Activated gamma-delta T cell treated with Interleukin-2 at 50 U/mL for 16 hours (primary cell): ENCODE measurements at regions not wholly inside any gene's neighbourhood (a gene's known extent, or its start where the extent isn't known, plus 50 kb on each side); places are given as distances from the start of the nearest gene placed in this dataset.

Experiments used
- DNase-seq: peaks from one replicate; pipeline ENCODE4 v3.0.0-alpha.2; 2020

DNA sequence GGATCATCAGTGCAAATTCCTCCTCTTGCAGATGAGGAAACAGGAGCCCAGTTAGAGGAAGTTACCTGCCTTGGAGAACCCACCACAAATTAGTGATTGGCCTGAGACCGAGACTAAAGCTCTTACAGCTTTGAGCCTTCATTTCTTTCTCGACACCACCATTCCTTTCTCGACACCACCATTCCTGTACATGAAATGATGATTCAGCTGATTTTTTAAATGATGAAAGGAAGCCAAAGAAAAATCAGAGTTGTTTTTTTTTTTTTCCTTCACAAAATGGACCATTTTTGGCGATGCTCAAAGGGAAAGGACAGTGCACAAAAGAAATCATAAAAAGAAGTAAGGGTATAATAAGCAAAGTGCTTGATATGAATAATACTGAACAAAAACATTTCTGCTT lies 1080.2 kb upstream of the AUTS2 start:
- DNase-seq: no peak

GRCh38 chr7:68524126-68524525 lies 1074.1 kb upstream of the AUTS2 start:
- no peak for DNase-seq

GRCh38 chr7:68529221-68529620 lies 1069.1 kb upstream of the AUTS2 start:
- no peak for DNase-seq

GRCh38 chr7:68535266-68535665 lies 1063.0 kb upstream of the AUTS2 start:
- no peak for DNase-seq

- DNase-seq: no peak
Measured at GRCh38 chr7:68537051-68537773, 1061.1 kb upstream of the AUTS2 start.

DNA sequence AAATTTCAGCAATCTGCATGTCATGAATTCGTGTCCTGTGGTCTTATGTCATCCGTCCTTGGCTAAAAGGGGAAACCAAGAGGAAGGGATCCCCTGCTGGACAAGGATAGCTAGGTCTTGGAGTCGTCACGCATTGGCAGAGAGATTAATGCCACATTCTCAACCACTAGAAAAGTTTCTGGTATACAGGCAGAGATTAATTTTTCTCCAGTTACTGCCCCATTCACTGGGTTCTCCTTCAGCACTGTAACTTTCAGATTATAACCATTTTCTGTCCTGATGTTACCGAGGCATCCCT lies 1060.6 kb upstream of the AUTS2 start:
- DNase-seq: no peak

GRCh38 chr7:68542831-68543230 lies 1055.4 kb upstream of the AUTS2 start:
- no peak for DNase-seq

- no peak for DNase-seq
Measured at GRCh38 chr7:68544851-68545250, 1053.4 kb upstream of the AUTS2 start.

GRCh38 chr7:68547181-68547580 lies 1051.1 kb upstream of the AUTS2 start:
- no peak for DNase-seq

- DNase-seq: no peak
Measured at GRCh38 chr7:68547799-68548198, 1050.5 kb upstream of the AUTS2 start.

DNA sequence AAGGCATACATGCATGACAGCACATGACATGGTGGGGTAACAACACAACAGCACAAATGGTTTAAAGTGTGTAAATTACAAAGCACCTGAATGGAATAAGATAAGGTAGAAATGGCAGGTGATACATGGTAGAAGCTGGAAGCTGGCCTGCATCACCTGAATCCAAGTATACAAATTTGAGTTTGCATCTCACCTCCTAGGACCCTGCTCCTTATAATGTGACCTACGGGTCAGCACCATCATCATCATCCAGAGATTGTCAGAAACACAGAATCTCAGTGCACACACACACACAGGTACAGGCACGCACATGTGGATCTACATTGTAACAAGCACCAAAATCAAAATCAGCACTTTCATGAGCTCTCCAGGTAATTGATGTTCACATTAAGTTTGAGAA lies 1048.2 kb upstream of the AUTS2 start:
- DNase-seq: no peak

GRCh38 chr7:68550635-68551034 lies 1047.6 kb upstream of the AUTS2 start:
- no peak for DNase-seq

DNA sequence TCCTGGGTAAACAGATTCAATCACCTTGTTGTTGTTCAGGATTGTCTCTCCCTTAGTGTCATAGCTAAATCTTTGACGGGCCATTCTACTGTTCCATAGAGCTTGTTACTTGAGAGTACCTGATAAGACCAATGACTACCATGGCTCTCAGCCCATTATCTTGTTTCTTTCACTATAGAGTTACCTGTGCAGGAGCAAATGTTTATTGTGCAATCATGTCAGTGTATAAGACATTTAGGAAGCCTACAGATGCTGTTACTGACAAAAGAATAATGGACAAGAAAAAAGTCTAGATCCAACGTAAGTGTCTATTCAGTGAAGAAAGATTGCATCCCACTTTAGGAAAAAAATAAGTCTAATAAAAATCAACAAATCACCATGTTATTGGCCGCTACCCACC lies 1041.7 kb upstream of the AUTS2 start:
- no peak for DNase-seq

DNA sequence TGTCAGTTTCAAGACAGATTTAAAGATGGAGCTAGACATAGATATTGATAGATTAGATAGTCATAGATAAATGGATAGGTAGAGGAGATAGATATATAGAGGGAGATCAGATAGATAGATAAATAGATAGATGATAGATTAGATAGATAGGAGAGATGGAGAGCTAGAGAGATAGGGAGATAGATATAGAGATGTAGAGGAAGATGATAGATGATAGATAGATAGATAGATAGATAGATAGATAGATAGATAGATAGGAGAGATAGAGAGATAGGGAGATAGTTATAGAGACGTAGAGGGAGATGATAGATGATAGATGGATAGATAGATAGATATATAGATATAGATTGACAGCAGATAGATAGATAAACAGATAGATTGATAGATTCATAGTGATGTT lies 1038.8 kb upstream of the AUTS2 start:
- no peak for DNase-seq

DNA sequence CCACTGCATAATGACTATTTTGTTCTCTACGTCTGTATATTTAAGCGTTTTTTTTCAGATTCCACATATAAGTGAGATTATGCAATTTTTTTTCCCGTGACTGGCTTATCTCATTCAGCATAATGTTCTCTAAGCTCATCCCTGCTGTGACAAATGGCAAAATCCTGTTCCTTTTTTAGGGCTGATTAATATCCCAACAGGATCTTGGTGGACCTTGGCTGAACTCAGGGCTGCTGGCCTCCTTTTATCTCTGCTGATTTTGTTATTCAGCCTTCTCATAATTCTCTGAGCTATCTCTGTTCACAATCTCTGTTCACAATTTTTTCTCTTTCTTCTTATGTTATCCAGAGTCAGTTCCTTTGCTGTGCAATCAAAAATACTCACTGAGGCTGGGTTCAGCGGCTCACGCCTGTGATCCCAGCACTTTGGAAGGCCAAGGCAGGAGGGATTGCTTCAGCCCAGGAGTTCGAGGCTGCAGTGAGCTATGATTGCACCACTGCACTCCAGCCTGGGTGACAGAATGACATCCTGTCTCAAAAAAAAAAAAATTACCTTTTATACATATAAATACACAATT lies 1035.9 kb upstream of the AUTS2 start:
- DNase-seq: no peak

DNA sequence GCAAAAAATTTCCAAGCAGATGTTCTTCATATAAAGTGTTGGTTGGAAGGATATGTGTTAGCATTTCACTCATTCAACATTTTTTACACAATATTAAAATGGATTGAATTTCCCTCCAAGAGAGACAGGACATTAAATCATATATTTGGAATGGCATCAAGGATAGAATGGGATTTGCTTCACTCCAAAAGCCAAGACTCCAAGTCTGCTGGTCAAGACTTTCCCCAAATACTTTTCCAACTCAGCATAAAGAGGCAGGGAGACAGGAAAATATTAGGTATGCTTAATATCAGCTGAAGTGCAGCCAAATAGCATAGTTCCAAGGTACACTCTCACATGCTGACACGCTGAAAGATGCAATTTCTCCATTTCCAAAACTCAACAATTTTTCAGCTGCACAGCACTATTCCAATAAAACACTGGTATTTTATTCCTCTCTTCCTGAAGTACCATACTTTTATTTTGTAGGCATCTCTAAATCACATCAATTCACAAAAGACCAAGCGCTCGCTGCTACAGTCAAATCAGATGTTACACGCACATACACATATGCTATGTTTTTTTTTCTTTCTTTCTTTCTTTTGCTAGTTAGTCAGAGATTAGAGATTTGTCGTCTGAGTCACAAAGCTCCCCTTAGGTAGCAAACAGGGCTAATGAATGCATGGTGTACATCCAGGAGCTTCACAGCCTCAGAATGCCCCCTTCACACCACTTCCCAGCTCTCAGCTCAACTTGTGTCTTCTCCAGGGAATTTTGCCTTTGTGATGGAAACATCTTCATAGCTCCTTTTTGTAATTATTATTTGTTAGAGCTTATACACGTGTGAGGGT lies 1033.8 kb upstream of the AUTS2 start:
- DNase-seq: no peak

DNA sequence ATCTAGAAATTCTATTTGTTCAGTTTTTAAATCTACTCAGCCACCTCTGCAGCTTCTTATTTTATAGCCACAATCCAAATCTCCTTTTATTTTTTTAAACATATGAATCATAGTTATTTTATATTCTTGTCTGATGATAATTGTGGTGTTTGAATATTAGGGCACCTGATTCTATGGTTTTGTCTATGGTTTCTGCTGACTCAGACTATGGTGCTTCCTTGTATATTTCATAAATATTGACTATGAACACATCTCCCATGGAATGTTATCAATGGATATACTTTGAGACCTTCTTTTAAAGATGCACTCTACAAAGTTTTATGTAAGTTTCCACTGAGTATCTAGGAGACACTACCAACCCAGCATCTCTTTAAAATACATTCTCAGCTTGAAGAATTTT lies 1027.0 kb upstream of the AUTS2 start:
- no peak for DNase-seq

DNA sequence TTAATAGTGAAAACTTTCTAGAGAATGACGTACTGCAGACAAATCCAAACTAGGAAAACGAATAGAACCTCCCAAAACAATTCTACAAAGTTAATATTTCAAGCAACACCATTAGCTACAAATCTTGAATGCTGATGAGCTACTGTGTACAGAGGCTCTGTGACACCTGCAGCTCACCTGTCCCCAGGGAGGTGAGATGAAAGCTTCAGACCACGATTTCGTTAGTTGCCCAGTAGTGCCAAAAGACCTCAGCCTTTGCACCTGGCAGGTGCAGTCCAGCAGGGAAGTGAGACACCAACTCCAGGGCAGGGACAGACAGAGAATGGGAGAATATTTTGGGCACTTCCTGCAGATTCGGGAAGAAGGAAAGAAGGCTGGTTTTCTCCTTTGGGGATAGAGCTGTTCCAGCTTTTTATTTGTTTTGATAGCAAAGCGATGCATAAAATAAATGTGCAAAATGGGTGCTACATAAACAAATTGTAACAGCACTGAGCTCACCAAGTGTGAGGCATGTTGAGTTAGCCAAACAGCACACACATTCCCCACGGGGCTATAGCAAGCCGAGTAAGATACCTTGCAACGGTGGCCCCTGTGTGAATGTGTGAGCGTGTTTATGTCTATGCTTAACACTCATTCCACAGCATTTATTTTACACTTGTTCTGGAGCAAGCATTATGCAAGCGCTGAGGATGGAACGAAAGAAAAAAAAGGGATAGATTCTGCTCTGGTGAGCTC lies 1024.8 kb upstream of the AUTS2 start:
- no peak for DNase-seq

DNA sequence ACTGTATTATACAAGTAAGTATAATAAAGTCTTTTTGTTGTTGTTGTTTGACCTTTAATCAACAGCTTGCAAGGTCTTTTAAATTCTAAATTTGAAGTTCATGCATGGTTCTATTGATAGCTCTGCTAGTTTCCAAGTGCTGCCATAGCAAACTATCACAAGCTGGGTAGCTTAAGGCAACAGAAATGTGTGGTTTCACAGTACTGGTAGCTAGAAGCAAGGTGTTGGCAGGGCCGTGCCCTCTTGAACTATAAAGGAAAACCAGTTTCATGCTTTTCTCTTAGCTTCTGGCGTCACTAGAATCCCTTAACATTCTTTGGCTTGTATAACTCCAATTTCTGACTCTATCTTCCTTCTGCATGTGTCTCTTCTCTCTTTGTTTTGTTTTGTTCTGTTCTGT lies 1021.9 kb upstream of the AUTS2 start:
- no peak for DNase-seq

DNA sequence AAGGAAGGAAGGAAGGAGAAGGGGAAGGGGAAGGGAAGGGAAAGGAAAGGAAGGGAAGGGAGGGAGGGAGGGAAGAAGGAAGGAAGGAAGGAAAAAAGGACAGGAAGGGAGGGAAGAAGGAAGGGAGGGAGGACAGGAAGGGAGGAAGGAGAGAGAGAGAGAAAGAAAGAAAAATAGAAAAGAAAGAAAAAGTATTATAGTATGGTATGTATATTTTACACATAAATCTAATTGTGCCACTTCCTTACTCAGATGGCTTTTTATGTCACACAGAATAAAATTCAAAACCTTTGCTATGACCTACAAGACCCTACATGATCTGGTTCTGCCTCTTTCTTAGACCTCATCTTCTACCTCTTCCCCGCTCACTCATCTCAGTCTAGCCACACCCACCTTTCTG lies 1016.9 kb upstream of the AUTS2 start:
- no peak for DNase-seq

DNA sequence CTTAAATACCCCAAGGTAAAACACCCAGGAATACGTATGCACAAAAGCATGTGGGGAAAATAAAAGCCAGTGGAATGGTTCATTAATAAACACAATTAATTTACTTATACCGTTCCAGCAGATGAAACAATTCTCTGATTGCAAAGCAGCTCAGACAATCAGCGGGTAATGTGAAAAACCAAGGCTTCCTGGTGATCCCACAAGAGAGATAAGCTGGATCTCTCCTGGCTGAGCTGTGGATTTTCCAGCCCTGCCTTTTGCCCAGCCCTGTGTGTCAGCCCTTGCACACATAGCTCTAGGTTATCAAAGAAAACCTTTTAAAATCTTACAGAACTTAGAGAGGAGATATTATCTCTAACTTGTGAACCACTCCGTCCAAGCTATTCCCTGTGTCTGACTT lies 1010.7 kb upstream of the AUTS2 start:
- no peak for DNase-seq

GRCh38 chr7:68601826-68602225 lies 996.4 kb upstream of the AUTS2 start:
- DNase-seq: no peak

DNA sequence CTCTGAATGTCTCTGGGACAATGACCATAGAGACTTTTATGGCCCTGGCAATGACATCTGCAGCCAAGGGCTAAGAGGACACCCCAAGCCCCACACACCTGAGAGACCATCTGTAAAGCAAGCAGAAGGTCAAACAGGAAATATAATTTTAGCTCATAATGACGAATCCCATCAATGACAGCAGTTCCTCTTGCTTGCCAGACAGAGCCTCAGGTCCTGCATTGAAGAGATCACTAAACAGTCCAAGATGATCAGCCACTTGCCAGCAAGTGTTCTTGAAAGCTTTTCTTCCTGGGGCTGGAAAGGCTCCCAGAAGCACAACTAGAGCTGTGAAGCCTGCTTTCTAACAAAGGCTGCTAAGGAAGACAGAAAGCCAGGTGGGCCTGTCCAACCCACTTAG lies 993.7 kb upstream of the AUTS2 start:
- no peak for DNase-seq

DNA sequence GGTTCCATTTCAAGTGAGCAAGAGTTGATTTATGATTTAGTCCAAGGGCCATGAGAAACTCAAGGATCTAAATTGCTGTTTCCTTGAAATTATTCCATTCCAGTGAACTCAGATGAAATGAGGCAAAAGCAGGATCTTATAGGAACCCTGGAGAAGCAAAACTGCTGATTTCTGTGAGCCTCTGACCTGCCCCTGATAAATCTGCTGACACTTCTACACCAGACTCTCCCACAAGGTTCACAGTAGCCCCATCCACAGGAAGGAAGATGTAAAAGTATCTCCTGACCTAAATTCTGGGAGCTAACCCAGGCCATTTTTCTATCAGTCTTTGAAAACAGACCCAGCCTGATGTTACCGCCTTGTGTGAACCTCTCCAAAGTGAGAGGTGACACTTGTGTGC lies 987.6 kb upstream of the AUTS2 start:
- DNase-seq: no peak
